HepG2 (cell line): ENCODE measurements at regions not wholly inside any gene's neighbourhood (a gene's known extent, or its start where the extent isn't known, plus 50 kb on each side); places are given as distances from the start of the nearest gene placed in this dataset.

Source experiments
- GLMP ChIP-seq: sonication (generic); formaldehyde crosslinking; IDR thresholded peaks from 2 replicates; pipeline ENCODE4 v1.9.0; 2021; ENCODE audit warnings: missing genetic modification reagents, mild to moderate bottlenecking, borderline replicate concordance
- GTF3A ChIP-seq: sonication (generic); formaldehyde crosslinking; conservative IDR thresholded peaks from 2 replicates; pipeline ENCODE4 v1.4.0; 2020; ENCODE audit warnings: mild to moderate bottlenecking, missing genetic modification reagents
- HMG20A ChIP-seq: IDR thresholded peaks from 2 replicates; pipeline ENCODE4 v1.6.1; 2016; ENCODE audit warnings: borderline replicate concordance
- KIAA2018 ChIP-seq: sonication (generic); formaldehyde crosslinking; IDR thresholded peaks from 2 replicates; pipeline ENCODE4 v1.5.0; 2020; ENCODE audit warnings: mild to moderate bottlenecking, missing genetic modification reagents, borderline replicate concordance
- MEIS2 ChIP-seq: sonication (generic); formaldehyde crosslinking; IDR thresholded peaks from 2 replicates; pipeline ENCODE4 v1.9.0; 2021; ENCODE audit warnings: mild to moderate bottlenecking, missing genetic modification reagents
- NFE2L1 ChIP-seq: sonication (generic); formaldehyde crosslinking; IDR thresholded peaks from 2 replicates; pipeline ENCODE4 v1.4.0; 2020; ENCODE audit warnings: missing genetic modification reagents, mild to moderate bottlenecking, borderline replicate concordance
- PHF20 ChIP-seq: sonication (generic); formaldehyde crosslinking; IDR thresholded peaks from 2 replicates; pipeline ENCODE4 v1.5.0; 2020; ENCODE audit warnings: mild to moderate bottlenecking, missing genetic modification reagents
- ZBTB39 ChIP-seq: sonication (generic); formaldehyde crosslinking; IDR thresholded peaks from 2 replicates; pipeline ENCODE4 v1.5.0; 2020; ENCODE audit warnings: missing genetic modification reagents
- ZFX ChIP-seq: sonication (generic); formaldehyde crosslinking; IDR thresholded peaks from 2 replicates; pipeline ENCODE4 v1.4.0; 2020; ENCODE audit warnings: mild to moderate bottlenecking, low read depth, missing genetic modification reagents, moderate library complexity
- ZNF121 ChIP-seq: sonication (generic); formaldehyde crosslinking; IDR thresholded peaks from 2 replicates; pipeline ENCODE4 v1.5.0; 2020; ENCODE audit warnings: mild to moderate bottlenecking, missing genetic modification reagents
- ZNF414 ChIP-seq: sonication (generic); formaldehyde crosslinking; IDR thresholded peaks from 2 replicates; pipeline ENCODE4 v1.5.0; 2020; ENCODE audit warnings: missing genetic modification reagents
- ZNF704 ChIP-seq: sonication (generic); formaldehyde crosslinking; IDR thresholded peaks from 2 replicates; pipeline ENCODE4 v1.8.1; 2023; ENCODE audit warnings: mild to moderate bottlenecking, inconsistent platforms, moderate library complexity, missing genetic modification reagents, borderline replicate concordance

- no peak for TF ChIP-seq KIAA2018 (CRISPR knock-in tag)
- TF ChIP-seq PHF20 (CRISPR knock-in tag) = no peak
- TF ChIP-seq GLMP (CRISPR knock-in tag) = no peak
- TF ChIP-seq NFE2L1 (CRISPR knock-in tag) = no peak
- TF ChIP-seq ZNF414 = no peak
- no peak for TF ChIP-seq ZNF121 (CRISPR knock-in tag)
- no peak for TF ChIP-seq ZFX
- TF ChIP-seq MEIS2 = no peak
- no peak for TF ChIP-seq HMG20A (CRISPR knock-in tag)
- no peak for TF ChIP-seq GTF3A
- TF ChIP-seq ZBTB39 (CRISPR knock-in tag) = no peak
- TF ChIP-seq ZNF704 (CRISPR knock-in tag) = no peak
Measured at GRCh38 chr10:44032216-44032615, 352.7 kb downstream of the CXCL12 start (continued).
